8988T (cell line): ENCODE measurements at regions not wholly inside any gene's neighbourhood (a gene's known extent, or its start where the extent isn't known, plus 50 kb on each side); places are given as distances from the start of the nearest gene placed in this dataset.
"Not testable (repeated sequence)": the region's sequence is repeated elsewhere in the genome, so short reads cannot be mapped to it uniquely, and the experiment has no call there.

ENCODE experiments used
- DNase-seq: peaks from one replicate; pipeline ENCODE4 v3.0.0; 2011

DNA sequence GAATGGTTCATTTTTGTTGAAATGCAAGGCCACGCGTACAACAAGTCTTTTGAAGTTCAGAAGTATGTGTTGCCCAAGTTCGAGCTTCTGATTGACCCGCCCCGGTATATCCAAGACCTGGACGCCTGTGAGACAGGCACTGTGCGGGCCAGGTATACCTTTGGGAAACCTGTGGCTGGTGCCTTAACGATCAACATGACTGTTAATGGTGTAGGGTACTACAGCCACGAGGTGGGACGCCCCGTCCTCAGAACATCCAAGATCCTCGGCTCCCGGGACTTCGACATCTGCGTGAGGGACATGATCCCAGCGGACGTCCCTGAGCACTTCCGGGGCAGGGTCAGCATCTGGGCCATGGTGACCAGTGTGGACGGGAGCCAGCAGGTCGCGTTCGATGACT is 1246.9 kb upstream of the PHF14 start:
- DNase-seq, result not testable (repeated sequence)

DNA sequence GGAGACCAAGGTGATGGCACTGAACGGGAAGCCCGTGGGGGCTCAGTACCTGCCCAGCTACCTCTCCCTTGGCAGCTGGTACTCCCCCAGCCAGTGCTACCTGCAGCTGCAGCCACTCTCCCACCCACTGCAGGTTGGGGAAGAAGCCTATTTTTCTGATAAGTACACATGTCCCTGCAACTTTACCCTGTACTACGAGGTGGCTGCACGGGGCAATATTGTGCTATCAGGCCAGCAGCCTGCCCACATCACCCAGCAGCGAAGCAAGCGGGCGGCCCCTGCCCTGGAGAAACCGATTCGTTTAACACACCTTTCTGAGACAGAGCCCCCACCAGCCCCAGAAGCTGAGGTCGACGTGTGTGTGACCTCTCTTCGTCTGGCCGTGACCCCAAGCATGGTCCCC is 1246.2 kb upstream of the PHF14 start:
- not testable (repeated sequence) for DNase-seq

DNA sequence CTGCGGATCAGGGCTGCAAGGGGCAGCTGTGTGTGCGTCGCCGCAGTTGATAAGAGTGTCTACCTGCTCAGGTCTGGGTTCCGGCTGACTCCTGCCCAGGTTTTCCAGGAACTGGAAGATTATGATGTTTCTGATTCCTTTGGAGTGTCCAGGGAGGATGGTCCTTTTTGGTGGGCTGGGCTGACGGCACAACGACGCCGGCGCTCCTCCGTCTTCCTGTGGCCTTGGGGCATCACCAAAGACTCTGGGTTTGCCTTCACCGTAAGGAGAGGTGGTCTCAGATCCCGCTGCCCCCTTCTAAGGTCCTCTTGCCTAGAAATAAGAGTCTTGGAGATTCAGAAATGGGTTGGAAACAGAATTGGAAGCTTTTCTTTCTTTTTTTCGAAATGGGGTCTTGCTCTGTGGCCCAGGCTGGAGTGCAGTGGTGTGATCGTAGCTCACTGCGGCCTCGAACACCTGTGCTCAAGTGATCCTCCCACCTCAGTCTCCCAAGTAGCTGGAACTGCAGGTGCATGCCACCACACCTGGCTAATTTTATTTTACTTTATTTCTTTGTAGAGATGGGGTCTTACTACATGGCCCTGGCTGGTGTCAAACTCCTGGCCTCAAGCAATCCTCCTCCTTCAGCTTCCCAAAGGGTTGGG is 1245.5 kb upstream of the PHF14 start:
- not testable (repeated sequence) for DNase-seq

DNA sequence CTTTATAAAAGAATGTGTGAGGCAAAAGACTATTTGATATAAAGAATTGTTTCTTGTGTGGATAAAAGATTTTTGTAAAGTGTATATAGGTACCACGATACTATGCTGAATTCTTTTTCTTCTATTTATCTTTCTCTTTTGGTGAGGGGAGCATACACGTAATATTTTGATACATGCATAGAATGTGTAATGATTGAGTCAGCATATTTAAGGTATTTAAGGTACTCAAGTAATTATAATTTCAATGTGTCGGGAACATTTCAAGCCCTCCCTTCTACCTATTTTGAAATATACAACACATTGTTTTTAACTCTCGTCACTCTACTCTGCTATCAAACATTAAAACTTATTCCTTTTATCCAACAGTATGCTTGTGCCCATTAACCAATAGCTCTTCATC is 1221.6 kb upstream of the PHF14 start:
- DNase-seq, result no peak

DNA sequence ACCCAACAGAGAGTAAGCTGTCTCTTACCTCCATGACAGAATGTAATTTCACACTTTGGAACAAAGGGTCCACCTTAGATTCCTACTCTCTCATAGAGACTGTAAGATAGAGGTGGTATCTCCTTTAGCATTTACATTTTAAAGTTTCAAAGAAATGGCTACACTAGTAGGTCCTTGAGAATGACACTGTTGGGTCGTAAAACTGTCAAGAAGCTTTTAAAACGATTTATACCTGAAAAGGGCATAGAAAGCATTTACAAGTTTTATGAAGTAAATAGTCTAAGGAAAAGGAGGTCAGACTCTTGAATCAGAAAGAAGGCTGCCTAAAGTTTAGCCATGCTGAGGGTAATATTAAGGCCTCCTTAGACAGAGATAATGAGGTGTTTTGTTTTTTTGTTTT is 1212.4 kb upstream of the PHF14 start:
- DNase-seq, result no peak

DNA sequence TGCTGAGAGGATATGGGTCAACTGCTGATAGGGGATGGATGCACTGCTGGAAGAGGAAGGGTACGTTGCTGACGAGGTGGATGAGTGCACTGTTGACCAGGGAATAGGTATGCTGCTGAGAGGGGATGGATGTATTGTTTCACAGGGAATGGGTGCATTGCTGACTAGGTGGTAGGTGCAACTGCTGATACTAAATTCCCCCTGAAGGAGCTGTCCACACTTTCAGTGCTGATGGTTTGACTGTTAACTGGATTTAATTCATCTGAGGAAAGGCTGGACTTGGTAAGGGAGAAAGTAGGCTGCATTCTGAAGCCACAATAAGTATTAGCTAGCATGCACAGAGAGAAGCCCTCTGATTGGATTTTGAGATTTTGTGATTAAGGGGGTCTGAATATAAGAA is 1196.8 kb upstream of the PHF14 start:
- no peak for DNase-seq

DNA sequence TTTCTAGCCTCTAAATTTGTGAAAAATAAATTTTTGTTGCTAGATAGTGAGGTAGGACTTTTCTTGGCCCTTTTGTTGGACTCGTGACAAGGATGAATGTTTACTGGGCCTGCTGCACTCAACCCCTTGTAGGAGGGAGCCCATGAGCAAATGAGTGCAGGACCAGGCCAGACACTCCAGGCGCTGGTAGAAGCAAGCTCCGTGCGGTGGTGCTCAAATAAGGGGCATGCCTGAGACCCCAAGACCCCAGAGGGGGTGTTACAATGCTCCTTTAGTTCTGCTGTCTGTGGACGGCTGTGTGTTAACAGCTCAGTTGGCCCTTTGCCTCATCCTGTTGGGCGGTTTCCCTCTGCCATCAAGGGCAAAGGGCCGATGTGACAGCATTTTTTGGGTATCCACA is 1195.3 kb upstream of the PHF14 start:
- no peak for DNase-seq

DNA sequence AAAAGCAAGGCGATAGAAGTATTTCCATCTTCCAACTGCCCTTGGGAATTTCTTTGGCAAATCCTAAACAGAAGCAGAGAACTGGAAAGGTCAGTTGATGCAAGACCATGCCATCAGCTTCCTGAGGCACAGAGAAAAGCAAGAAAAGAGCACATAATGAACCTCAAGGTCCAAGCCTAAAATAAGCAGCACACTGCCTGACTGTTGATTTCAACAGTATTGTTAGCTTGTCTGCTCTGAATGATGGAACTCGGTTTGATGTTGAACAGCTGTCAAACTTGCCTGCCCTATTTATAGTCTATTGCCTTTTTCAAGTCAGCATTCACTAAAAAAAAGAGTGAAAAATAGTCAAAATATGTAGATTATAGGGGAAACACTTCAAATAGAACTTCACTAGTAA is 1192.0 kb upstream of the PHF14 start:
- no peak for DNase-seq

DNA sequence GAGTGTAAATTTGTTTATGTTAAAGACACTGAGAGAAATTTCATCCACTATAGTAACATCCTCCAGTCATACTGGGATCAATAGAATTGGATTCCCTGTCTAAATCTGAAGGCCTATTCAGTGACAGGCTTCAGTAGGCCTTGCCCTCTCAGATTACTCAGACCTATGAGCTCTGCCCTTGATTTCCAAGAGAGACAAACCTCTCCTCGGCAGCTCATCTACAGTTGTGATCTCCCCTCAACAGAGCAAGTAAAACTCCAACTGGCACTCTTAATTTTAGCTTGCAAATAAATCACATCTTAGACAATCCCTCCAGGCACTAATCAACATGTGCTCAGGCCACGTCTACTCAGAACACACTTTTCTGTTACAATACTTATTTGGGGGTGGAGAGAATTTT is 1191.4 kb upstream of the PHF14 start:
- DNase-seq, result no peak

DNA sequence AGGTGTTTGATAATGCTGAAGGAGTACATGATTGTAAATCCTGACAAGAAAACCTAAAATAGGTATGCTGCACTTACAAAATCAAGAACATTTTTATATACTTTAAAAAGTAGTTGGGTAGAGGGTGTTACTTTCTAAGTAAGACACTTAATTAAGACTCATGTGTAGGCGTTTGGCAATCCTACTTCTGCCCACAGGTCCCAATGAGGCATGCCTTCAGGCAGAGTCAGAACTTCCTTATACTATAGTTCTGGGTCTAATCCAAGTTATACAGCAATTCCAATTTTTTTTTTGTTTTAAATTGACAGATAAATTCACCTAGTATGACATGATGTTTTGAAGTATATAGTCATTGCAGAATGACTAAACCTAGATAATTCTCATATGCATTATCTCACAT is 1188.5 kb upstream of the PHF14 start:
- DNase-seq, result no peak

DNA sequence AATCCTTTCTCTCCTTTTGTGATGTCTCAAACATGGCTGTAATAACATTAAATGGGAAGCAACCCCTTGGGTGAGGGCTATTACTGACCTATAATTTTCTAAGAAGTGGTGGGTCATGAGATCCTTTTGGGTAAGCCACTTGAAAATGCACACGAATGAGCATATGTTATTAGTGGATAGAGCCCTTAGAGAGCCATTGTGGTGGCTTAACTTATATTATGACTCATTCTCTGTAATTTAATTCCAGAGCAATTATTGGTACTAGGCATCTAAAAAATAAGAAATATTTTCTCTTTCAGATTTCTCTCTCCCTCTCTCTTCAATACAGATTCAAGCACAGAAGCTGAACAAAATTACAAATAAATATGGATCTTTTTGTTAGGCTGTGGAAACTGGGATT is 1177.4 kb upstream of the PHF14 start:
- DNase-seq, result no peak

DNA sequence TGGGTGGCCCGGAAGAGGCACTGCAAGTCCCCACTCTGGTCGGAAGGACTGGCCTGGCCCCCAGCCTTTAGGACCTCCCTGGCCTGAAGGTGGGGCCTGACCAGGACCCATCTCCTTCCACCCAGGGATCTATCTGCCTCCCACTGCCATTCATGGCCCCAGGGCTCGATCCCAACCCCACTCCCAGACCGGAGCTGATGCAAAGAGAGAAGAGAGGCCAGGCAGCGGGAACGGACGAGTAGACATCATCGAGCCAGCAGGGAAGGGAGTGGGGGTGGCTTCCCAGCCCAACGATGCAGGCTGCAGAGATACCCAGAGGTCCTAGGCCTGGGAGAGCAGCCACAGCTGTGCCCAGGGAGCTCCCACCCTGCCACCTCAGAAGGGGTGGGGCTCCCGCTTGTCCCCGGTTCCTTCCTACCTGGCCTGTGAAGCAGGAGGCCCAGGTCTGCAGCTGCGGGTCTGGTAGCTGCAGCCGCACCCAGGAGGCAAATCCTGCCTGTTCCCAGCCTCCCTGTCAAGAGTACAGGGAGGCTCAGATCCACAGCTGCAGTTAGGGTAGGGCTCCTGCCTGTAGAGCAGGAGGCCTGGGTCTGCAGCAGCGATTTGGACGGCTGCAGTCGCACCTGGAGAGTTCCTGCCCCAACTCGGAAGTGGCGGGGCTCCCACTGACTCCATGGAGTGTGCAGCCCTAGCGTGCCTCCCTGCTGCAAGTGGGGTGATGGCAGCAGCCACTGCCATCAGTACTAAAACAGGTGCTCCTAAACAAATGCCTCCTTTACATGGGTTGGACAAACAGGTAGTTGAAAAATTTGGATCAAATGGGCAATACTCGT is 1151.0 kb upstream of the PHF14 start:
- DNase-seq, result no peak

DNA sequence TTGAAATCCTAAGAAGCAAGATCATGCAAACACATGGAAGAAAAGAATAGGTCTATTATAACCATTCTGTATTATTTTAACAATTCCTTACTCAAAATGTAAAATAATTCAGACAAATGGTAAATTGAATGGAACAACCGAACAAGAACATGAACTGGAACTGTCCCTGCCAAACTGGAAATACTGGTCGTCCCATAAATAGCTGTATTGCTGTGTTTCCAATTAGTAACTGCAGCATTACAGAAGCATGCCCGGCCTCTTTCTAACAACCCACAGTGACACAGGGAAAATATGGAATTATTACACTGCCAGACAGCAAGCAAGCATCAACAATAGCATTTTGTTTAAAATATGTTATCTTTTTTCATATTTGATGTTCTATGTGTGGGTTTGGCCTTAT is 1138.5 kb upstream of the PHF14 start:
- no peak for DNase-seq

DNA sequence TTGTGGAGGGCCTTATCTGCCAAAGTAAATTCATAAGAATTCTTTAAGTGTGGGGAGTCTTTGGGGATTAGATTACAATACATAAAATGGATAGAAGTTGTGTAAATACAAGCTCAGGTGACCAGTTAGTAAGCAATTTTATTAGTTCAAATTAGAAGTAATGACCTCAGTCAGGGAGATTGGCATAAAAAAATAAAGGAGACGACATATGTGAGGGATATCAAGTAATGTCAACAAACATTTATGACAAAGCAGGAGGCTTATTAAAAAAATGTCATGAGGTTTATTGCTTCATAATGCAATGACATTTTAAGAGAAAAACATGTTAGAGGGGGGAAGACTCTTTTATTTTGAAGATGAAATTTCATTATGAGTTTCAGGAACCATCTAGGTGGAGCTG is 1137.0 kb upstream of the PHF14 start:
- no peak for DNase-seq

DNA sequence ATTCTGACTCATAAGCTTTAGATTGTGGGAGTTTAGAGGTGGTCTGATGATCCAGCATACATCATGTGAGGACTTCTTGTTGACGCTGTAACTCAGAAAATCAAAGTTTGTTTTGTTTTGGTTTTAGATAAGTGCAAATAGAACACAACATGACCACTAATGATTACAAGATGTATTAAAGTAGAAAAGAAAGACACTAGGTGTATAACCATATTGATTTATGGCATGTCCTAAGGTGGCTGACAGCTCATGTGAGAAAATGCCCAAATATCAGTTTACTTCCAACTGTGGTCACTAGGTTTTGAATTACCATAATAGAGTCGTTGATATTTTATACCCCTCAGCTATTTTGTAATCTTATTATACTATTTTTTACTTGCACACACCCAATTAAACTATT is 1131.4 kb upstream of the PHF14 start:
- no peak for DNase-seq

DNA sequence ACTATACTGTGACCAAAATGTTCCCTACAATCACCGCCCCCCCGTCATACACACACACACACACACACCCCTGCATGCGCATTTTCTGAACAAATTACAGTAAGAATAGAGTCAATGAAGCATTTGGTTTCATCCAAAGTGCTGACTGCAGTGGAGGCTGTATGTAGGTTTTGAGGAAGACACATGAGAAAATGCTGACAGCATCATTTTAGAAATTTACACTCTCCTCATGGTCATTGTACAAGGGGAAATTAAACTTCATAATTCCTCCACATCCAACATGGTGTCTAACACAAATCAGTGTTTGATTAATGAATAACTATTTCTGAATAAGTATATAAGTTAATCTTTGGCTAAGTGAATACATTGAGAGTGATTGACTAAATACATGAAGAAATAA is 1126.8 kb upstream of the PHF14 start:
- DNase-seq, result no peak

DNA sequence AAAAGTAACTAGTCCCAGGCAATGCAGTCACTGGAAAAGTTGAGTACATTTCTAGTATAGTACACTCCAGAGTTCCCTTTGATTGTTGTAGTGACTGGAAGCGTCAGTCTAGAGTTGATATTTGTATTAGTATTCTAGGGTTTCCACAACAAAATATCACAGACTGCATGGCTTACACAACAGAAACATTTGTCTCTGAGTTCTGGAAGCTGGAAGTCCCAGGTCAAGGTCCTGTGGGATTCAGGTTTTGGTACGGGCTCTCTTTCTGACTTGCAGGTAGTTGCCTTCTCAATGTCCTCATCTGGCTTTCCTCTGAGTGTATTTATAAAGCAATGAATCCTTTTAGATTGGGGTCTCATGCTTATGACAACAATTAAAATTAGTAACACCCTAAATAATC is 1119.1 kb upstream of the PHF14 start:
- DNase-seq, result no peak

DNA sequence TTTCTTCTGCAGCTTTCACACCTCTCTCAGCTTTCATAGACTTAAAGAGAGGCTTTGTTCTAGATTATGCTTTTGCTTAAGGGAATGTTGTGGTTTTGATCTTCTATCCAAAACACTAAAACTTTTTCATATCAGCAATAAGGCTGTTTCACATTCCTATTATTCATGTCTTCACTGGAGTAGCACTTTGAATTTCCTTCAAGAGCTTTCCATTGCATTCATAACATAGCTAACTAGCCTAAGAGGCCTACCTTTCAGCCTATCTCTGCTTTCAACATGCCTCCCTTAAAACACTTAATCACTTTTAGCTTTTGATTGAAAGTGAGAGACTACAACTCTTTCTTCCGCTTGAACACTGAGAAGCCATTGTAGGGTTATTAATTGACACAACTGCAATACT is 1117.0 kb upstream of the PHF14 start:
- no peak for DNase-seq

DNA sequence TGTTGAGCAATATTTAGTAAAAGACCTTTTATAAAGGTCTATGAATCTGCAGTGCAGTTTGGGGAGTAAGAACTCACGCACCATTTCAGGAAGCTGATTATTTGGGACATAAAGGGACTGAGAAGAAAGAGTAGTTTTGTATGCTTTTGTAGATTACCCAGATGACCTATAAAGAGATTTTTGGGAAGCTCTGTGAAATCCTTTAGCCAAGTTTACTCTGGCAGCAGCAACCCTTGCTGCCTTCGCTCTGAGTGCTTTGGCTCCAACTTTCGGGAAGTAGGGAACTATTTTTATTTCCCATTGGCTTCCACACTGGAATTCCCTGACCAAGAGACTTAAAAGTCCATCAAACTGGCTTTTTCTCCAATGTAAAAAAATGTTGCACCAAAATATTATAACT is 1110.1 kb upstream of the PHF14 start:
- DNase-seq, result no peak

DNA sequence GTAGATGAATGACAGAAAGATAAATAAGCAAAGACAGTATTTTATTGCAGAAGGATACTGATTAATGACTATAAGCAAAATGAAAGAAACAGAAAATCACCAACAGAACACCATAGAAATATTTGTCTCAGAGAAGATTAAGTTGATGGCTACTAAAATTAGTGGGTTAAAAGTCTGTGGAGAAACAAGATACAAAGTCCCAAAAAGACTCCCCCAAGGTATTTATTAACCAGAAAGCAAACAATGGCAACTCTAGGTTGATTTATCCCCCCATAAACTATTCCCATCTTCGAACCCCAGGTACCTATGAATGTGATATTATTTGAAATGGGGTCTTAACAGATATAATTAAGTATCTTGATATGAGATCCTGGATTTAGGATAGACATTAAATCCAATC is 1104.5 kb upstream of the PHF14 start:
- DNase-seq, result no peak

DNA sequence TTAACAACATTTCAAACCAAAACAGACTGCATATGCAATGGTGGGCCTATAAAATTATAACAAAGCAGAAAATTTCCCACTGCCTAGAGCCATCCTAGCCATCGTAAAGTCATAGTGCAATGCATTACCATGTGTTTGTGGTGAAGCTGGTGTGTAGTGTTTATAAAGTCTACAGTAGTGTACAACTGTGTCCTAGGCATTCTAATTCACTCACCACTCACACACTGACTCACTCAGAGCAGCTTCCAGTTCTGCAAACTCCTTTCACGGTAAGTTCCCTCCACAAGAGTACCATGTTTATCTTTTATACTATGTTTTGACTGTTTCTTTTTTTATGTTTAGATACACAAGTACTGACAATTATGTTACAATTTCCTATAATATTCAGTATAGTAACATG is 1104.1 kb upstream of the PHF14 start:
- DNase-seq, result no peak

DNA sequence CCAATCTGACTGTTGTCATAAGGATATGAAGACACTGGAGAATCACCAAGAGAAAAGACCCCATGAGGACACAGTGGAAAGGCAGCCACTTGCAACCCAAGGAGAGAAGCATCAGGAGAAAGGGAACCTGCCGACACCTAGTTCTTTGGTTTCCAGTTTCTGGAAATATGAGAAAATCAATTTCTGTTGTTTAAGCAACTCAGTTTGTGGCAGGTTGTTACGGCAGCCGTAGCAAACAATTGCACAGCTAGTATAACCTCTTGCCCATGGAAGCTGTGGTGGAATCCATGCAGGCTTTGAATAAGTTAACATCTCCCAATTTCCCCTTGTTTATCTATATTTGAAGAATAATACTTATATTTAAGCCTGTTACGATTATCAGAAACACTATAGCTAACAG is 1103.0 kb upstream of the PHF14 start:
- no peak for DNase-seq

DNA sequence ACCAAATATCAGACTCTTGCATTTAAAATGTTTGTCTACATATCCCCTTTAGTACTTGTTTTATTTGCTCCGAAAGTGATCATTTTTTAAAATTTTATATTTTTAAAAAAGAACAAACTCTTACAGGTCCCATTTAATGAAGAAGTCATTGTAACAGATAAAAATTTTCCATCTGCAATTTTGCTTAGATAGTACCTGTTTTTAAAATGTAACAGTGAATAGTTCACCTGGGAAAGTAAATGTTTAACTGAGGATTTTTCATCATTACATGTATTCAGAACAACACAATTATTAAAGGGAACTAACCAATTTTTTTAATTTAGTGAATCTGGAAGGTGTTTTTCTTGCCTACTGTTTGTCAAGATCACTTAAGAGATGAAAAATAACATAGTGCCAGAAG is 1099.5 kb upstream of the PHF14 start:
- no peak for DNase-seq

DNA sequence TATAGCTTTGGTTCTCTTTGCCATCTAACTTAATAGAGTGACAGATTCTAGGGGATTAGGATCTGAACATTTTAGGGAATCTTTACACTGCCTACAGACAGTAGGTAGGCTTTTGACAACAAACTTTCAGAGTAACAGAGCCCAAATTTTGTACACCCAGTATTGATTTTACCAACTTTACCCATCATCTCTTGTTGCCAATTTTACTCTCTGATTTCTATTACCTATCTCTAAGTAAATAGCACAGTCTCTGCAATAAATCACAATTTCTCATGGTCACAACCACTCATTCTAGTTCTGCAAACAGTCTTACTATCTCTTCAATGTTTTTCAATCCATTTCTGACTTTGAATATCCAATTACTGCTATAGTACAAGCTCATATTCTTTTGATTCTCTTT is 1097.6 kb upstream of the PHF14 start:
- DNase-seq, result no peak

DNA sequence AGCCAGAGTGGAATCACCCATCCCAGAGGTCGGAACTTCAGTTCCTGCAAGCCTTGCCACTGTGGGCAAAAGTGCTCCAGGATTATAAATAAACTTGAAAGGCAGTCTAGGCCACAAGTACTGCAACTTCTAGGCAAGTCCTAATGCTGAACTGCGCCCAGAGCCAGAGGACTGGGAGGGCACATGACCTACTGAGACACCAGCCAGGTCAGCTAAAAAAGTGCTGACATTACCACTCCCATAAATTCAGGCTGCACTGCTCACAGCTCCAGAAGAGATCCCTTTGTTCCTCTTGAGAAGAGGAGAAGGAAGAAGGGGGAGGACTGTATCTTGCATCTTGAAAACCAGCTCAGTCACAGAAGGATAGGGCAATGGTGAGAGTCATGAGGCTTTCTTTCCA is 1084.1 kb upstream of the PHF14 start:
- DNase-seq, result no peak
